HG02981 (cell line): ENCODE measurements at regions not wholly inside any gene's neighbourhood (a gene's known extent, or its start where the extent isn't known, plus 50 kb on each side); places are given as distances from the start of the nearest gene placed in this dataset.
"Not testable (repeated sequence)": the region's sequence is repeated elsewhere in the genome, so short reads cannot be mapped to it uniquely, and the experiment has no call there.

Experiments used
- ATAC-seq: cut with Tn5 transposase; IDR thresholded peaks from one replicate; pipeline ENCODE4 v1.9.1; 2021; ENCODE audit warnings: mild to moderate bottlenecking, moderate library complexity; ENCODE audit not compliant: unreplicated experiment

DNA sequence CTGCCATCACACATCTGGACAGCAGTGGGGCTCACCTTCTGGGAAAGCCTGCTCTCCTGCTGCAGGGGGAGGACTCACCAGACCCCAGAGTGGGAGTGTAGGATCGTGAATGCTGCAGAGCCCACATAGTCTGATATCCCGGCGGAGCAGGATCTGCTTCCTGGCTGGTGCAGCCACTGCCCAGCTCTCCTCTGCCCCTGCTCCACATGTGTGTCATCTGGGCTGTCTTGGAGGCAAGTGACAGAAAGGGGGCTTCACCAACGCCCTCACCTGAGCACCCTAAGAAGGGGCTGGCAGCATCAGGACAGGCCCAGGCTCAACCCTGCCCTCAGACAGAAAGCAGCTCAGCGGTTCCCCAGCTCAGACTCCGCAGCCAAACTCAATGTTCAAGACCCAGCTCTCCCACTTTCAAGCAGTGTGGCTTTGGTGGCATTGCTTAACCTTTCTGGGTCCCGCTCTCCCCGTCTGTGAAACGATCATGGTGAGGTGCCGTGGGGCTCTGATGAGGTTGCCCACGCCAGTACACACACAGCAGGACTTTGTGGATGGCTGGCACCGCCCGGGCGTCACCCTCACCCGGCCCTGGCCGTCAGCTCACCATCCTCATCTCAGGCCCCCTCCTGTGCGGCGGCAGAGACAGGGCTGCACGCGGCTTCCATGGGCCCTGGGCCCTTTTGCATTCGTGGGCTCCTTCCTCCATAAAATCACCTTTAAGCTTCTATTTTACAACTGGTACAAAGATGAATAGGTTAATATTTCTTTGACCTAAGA, 91.0 kb upstream of the SFSWAP start:
- no peak for ATAC-seq

DNA sequence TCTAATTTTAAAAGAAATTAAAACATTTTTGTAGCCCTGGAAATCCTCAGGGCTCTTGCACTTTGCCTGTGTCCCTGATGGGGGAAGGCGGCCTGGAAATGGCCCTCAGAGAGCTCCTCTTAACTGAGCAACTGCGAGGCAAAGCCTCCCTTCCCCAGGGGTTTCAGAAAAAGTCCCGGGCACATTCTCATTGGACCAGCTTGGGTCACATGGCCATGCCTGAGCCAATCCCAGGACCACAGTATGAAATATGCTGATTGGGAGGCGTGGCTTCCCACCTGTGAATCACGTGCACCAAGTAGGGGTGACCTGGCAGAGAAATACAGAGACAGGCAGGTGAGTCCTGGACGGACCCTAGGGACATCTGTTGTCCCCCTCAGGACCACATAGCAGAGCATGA, 90.4 kb upstream of the SFSWAP start:
- no peak for ATAC-seq

DNA sequence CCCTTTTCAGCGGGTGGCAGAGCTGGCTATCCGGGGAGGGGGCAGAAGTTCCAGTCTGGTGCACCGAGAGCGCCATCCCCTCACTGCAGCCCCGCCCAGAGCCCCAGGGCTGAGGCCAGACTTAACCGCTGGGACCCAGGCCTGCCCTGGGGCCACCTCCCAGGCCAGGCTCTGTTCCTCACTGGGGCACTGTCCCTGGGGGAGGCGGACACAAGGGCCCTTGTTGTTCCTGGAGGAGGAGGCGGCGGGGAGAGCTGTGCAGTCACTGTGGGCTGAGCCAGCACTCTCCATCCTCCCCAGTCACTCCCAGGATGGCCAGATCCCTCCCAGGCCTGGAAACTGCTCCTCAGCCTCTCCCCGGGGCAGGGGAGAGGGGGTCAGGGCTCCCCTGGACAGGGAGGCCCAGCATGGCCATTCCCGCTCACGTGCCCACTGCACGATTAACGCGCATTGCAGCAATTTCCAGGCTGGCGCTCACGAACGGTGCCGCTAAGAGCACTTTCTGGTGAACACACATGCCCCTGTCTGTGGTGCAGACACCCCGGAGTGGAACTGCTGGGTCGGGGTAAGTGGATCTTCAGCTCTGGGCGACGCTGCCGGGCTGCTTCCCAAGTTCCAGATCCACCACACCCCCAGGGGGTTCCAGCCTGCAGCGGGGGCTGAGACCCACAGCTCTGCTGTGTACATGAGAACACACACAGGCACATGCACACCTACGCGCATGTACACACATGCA, 89.8 kb upstream of the SFSWAP start:
- ATAC-seq: no peak

DNA sequence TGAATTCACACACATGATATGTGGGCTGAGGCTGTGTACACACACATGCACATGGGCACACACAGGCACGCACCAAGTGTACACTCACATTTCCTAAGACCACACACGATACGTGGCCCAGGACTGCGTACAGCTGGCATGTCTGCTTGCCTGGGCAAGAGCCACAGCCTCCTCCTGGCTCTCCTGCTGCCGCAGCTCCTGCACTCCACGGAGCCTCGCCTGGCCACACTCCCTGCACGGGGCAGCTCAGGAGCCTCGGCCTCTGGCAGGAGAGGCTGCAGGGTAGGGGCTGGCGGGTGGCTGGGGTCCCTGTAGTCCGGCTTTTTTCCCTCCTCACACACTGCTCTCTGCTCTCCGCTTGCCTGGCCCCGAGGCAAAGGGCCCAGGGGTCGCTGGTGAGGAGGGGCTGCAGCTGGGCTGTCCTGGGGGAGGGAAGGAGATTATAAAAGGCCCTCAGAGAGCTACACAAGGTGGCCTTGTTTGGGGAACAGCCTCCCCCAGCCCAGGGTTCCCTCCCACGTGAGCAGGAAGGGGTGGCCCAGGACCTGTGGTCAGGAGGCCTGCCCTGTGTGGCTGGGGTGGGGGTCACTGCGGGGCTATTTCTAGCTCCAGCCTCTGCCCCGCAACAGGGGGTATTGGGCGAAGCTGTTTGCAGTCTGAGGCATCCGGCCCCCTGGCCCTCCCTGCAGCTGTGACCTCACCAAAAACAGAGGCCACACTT, 89.0 kb upstream of the SFSWAP start:
- no peak for ATAC-seq

DNA sequence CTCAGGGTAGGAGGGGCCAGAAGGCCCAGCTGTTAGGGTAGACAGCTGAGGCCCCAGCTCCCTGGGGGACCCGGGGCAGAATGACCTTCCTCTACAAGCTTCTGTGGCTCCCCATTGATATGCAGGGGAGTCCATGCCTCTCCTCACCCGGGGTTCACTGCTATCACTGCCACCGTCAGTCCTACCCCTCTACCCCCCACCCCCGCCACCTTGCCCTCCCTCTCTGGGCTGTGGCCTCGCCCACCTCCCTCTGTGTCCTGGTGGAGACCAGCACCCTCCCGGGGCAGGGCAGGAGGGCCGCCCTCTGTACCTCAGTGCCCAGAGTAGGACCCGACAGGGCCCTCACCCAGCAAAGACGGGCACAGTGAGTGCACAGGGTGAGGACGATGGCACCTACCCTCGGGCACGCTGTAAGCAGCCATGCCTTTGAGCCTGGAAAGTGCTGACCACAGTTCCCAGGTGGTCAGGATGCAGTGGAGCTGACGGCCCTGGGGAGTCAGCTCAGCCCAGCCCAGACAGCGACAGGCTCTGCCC, 88.4 kb upstream of the SFSWAP start:
- no peak for ATAC-seq

DNA sequence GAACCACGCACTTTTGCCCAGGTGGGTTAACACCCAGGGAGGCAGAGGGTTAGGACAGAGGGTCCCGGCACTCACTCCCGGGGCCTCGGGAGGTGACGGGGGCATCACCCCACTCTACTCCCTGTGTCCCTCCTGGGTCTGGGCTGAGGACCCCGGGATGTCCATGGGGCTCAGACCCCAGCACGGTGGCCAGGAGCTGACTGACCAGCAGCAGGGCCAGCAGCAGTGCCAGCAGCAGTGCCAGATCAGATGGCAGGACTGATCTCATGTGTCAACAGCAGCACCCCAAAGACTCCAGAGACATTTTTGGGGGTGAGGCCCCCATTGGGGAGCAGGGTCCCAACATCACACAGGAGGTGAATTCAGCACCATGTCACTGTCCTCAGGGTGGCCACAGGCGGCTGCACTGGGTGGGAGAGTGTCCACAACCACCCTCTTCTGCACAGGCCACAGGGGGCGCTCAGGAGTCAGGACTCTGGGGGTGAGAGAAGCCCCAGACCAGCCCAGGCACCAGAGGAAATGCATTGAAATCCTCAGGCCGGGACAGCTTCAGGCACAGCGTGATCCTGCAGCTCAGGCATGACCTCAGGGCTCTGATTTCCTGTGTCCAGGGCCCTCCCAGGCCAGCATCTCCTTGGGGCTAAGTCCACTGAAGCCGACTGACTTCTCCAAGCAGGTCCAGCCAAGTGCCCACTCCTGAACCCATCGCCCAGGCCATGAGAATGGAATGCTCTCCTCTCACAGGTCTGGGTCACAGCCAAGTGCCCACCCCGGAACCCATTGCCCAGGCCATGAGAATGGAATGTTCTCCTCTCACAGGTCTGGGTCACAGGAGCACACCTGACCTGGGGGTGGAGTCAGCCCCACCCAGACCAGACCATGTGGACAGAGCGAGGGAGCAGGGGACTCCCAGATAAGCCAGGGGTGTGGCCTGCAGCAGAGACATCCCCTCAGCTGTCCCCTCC, 87.2 kb upstream of the SFSWAP start:
- not testable (repeated sequence) for ATAC-seq

DNA sequence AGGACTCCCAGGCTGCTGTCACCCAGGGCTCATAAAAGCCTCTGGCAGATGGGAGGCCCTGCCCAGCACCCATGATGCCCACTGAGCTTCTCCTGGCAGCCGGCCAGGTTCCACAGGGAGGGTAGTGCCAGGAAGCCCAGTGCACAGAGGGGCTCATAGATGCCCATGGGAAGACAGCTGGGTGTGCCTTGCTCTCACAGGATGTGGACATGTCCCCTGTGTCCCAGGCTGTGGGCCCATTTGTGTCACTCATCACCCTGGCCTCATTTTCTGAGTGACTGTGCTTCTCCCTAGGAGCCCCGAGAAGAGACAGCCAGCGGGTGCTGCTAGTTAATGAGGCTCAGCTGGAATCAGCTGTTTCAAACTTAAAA, 86.5 kb upstream of the SFSWAP start:
- ATAC-seq: not testable (repeated sequence)

DNA sequence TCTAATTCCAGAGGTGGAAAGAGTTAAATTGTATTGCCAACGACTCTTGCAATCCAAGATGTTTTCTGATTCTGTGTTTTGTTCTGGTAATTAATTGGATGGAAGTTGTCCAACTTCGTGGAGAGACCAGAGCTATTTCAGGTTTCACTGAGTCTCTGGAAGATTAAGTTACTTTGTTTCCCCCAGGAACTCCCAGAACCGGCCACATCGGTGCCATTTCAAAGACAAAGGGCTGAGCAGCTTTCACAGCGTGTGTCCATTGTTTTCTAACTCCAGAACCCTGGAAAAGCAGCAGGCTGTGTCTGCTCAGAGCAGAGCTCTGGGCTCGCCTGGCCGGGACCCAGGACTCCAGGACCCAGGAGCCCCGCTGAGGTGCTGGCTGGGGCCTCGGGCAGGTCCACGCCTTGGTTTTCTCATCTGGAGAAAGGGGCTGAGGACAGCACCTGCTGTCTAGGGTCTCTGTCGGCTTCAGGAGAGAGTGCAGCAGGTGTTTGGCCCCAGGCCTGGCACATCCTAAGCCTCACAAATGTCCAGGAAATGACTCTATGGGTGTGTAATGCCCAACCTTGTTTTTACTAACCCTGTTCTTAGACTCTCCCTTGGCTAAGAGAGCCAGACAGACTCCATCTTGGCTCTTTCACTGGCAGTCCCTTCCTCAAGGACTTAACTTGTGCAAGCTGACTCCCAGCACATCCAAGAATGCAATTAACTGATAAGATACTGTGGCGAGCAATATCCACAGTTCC, 86.0 kb upstream of the SFSWAP start:
- ATAC-seq: not testable (repeated sequence)

DNA sequence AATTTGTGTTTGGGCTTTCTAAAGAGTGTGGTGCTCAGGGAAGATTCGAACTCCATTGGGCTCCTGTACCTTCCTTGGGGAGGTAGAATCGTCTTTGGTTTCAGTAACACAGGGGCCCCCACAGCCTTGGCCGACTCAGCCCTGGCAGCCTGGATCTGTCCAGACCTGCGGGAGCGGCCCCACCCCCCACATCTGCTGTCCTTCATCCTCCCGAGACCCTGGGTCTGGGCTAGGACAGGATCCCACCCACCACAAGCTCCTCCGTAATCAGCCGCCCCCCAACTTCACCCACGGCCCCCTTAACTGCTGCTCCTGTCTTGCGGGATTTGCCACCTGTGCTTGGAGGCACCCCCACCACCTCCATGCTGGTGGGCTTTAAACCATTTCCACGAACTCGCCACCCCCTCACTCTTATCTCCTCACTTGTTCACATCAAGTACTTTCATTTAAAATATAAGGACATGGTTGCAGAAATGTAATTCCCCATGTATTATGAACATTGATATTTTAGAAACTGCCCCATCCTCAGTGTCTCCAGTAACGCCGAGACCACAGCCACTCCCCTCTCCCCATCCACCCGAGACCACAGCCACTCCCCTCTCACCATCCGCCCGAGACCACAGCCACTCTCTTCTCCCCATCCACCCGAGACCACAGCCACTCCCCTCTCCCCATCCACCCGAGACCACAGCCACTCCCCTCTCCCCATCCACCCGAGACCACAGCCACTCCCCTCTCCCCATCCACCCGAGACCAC, 84.7 kb upstream of the SFSWAP start:
- ATAC-seq: not testable (repeated sequence)

DNA sequence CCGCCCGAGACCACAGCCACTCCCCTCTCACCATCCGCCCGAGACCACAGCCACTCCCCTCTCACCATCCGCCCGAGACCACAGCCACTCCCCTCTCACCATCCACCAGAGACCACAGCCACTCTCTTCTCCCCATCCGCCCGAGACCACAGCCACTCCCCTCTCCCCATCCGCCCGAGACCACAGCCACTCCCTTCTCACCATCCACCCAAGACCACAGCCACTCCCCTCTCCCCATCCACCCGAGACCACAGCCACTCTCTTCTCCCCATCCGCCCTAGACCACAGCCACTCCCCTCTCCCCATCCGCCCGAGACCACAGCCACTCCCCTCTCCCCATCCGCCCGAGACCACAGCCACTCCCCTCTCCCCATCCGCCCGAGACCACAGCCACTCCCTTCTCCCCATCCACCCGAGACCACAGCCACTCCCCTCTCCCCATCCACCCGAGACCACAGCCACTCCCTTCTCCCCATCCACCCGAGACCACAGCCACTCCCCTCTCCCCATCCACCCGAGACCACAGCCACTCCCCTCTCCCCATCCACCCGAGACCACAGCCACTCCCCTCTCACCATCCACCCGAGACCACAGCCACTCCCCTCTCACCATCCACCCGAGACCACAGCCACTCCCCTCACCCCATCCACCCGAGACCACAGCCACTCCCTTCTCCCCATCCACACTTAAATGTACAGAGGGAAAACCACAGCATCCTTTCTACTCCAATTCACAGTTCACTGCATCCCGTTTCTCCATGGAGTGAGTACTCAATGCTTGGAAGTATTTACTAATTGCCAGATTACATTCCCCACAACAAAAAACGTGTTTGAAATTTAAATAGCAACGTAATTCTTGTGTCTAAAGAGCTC, 83.5 kb upstream of the SFSWAP start:
- not testable (repeated sequence) for ATAC-seq

DNA sequence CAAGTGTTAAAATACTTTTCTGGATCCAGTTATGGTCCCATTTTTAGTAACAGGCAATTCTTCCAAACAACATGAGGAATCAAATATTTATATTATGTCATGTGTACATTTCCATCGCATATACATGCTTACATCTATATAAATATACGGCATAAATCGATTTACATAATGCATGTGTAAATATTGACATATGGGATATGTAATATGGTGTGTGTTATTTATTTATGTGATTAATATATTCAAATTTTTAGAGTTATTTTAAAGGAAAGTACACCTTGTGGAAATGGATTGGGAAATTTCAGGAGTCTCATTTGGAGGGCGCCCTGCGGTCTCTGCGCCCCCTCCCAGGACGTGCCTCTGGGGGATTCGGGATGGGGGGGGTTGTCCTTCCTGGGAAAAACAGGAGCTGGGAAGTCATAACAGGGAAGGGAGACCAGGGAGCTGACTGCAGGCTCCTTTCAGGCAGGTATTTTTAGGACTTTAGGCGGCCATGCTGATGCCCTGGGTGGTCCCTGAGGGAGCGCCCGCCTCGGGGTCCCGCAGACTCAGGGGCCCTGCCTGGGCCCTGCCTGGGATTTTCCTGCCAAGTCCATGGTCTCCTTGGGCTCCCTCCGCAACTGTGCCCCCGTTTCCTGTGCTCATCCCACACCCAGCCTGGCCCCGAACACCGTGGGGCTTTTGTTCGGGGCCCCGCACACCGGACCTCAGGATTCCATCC, 82.7 kb upstream of the SFSWAP start:
- ATAC-seq: no peak

DNA sequence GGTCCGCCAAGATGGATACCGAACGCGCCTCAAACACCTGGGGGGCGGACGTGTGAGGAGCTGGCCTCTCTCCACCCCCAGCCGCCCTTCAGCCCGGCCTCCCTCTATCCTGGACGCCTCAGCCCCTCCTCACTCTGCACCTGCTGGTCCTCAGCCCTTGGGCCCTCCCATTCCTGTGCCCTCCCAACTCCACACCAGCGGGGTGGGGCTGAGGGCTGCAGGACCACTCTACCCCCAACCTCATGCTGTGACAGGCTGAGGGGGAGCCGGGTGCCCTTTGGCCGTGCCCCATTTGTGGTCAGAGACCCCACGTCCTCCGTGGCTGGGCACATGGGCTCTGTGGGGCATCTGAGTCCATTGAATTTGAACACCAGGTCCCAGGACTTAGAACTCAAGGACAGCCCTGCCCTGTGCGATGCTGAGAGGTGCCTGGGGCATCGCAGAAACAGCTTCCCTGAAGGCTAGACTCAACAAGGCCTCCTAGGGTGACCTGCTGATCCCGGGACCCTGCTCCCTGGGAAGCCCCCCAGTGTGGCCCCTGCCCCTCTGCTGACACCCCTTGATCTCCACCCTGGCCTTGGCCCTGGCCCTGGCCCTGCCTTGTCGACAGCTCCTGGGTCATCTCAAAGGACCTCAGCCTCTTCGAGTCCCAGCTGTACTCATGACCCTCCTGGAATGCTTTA, 82.0 kb upstream of the SFSWAP start:
- ATAC-seq: no peak

DNA sequence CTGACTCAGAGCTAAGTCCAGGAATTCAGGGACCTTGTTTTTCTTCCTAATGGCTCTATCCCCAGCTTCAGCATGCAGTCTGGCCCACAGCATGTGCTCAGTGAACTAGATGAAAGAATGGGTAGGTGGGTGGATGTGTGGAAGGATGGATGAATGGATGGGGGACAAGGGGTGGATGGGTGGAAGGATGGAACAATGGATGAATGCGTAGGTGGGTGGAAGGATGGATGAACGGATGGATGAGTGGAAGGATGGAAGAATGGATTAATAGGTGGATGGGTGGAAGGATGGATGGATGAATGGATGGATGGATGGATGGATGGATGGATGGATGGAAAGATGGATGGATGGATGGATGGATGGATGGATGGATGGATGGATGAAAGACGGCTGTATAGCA, 79.7 kb upstream of the SFSWAP start:
- ATAC-seq: no peak

DNA sequence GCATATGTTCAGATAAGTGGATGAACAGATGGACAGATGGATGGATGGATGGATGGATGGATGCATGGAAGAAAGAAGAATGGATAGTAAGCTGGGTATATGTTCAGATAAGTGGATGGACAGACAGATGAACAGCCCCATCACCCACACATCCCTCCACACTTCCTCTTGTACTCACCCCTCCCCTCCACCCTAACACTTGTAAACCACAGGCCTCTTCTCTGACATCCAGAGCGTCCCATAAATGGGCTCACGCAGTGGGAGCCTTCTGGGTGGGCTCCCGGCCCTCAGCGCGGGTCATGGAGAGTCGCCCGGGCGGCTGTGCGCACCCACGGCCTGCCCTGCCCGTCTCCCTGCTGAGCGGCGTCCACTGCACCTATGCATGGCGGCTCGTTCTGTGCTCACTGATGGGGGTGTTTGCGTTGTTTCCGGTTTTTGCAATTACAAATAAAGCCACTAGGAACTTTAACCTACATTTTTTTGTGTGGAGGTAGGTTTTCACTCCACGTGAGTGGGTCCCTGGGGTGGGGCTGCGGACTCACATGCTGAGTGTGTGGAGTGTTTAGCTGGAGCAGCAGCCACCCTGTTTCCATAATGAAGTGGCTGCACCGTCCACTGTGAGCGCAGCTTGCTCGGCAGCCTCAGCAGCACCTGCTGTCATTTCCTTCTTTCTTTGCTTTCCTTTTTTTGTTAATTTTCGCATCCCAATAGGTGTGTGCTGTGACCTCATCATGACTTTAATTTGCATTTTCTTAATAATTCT, 78.8 kb upstream of the SFSWAP start:
- not testable (repeated sequence) for ATAC-seq

DNA sequence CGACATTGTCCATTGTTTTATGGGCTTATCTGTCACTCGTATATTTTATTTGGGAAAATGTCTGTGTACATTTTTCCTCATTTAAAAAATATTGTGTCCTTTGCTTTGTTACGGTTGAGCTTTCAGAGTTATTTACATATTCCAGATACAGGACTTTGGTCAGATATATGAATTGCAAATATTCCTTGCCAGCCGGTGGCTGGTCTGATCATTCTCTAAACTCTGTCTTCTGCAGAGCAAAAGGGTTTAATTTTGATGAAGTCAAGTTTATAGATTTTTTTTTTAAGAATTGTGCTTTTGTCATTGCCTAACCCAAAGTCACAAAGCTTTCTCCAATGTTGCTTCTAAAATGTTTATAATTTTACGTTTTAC, 78.3 kb upstream of the SFSWAP start:
- not testable (repeated sequence) for ATAC-seq

DNA sequence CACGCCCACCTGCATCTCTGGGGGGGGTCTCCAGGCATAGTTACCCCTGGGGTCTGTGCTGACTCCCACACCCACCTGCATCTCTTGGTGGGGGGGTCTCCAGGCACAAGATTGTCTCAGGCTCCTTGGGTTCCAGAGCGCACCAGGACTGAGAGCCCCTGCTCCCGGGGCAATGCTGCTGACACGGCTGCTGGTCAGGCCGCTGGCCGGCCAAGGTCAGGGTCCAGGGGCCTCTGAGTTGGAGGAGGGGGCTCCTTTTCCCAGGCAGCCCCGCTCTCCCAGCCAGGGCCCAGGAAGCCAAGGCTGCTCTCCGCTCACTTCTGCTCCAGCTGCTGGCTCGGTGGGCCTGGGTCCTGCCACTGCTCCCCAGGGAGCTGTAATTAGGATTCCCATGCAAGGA, 77.3 kb upstream of the SFSWAP start:
- ATAC-seq: not testable (repeated sequence)
